MM.1S (cell line): ENCODE measurements at regions not wholly inside any gene's neighbourhood (a gene's known extent, or its start where the extent isn't known, plus 50 kb on each side); places are given as distances from the start of the nearest gene placed in this dataset.
A peak's percentile ranks its signal among the peaks of the same experiment; 100 is the strongest.

Experiments
- DNase-seq: peaks from one replicate; pipeline ENCODE4 v3.0.0-alpha.2; 2015
- H2AFZ ChIP-seq: fragments of 300-600 bp; sonication (generic); 2 replicates; pipeline ENCODE4 v1.6.0; 2016; ENCODE audit warnings: antibody characterized with exemption, low read length
- H3F3A ChIP-seq: fragments of 300-600 bp; sonication (generic); 2 replicates; pipeline ENCODE4 v1.6.1; 2016; ENCODE audit warnings: mild to moderate bottlenecking, antibody characterized with exemption, low read length, moderate library complexity, mixed read lengths; ENCODE audit not compliant: insufficient read depth
- H3K27ac ChIP-seq: fragments of 300-600 bp; sonication (generic); 2 replicates; pipeline ENCODE4 v1.5.1; 2016; ENCODE audit warnings: mild to moderate bottlenecking, low read length
- H3K27me3 ChIP-seq: fragments of 300-600 bp; sonication (generic); replicated peaks from 2 replicates; pipeline ENCODE4 v1.6.0; 2016; ENCODE audit warnings: low read length; ENCODE audit not compliant: insufficient read depth
- H3K36me3 ChIP-seq: fragments of 300-600 bp; sonication (generic); replicated peaks from 2 replicates; pipeline ENCODE4 v1.6.1; 2016; ENCODE audit warnings: mild to moderate bottlenecking, low read length, mixed read lengths; ENCODE audit not compliant: insufficient read depth
- H3K4me1 ChIP-seq: fragments of 300-600 bp; sonication (generic); 2 replicates; pipeline ENCODE4 v1.6.1; 2016; ENCODE audit warnings: low read length, mixed read lengths
- H3K4me2 ChIP-seq: fragments of 300-600 bp; sonication (generic); 2 replicates; pipeline ENCODE4 v1.6.0; 2016; ENCODE audit warnings: low read depth, low read length
- H3K4me3 ChIP-seq: fragments of 300-600 bp; sonication (generic); 2 replicates; pipeline ENCODE4 v1.5.1; 2016; ENCODE audit warnings: low read length, mixed read lengths
- H3K79me2 ChIP-seq: fragments of 300-600 bp; sonication (generic); 2 replicates; pipeline ENCODE4 v1.6.1; 2016; ENCODE audit warnings: mixed run types, low read length, mixed read lengths
- H3K9ac ChIP-seq: fragments of 300-600 bp; sonication (generic); 2 replicates; pipeline ENCODE4 v1.6.1; 2016; ENCODE audit warnings: low read length, mixed read lengths
- H3K9me2 ChIP-seq: fragments of 300-600 bp; sonication (generic); replicated peaks from 2 replicates; pipeline ENCODE4 v1.6.1; 2016; ENCODE audit warnings: mild to moderate bottlenecking, low read length, mixed read lengths; ENCODE audit not compliant: insufficient read depth
- H3K9me3 ChIP-seq: fragments of 300-600 bp; sonication (generic); replicated peaks from 2 replicates; pipeline ENCODE4 v1.6.1; 2016; ENCODE audit warnings: mild to moderate bottlenecking, low read length, mixed read lengths; ENCODE audit not compliant: insufficient read depth
- H4K20me1 ChIP-seq: fragments of 300-600 bp; sonication (generic); 2 replicates; pipeline ENCODE4 v1.6.1; 2016; ENCODE audit warnings: mild to moderate bottlenecking, low read length, moderate library complexity, mixed read lengths; ENCODE audit not compliant: insufficient read depth
- CTCF ChIP-seq: fragments of 300-600 bp; sonication (generic); IDR thresholded peaks from 2 replicates; pipeline ENCODE4 v1.5.1; 2016; ENCODE audit warnings: antibody characterized with exemption, low read length, mixed read lengths
- EZH2 ChIP-seq: fragments of 300-600 bp; sonication (generic); optimal IDR thresholded peaks from 2 replicates; pipeline ENCODE3; 2017; ENCODE audit warnings: low read depth, mild to moderate bottlenecking, antibody characterized with exemption, low read length, mixed read lengths
- EZH2phosphoT487 ChIP-seq: fragments of 300-600 bp; sonication (generic); IDR thresholded peaks from 2 replicates; pipeline ENCODE4 v1.6.1; 2018; ENCODE audit warnings: antibody characterized with exemption, low read length

GRCh38 chr4:60812811-60813210 lies 387.3 kb upstream of the ADGRL3 start:
- Histone ChIP-seq H3K4me1 (peaks cover 14% of the 10 kb centered on the region), H3K9me3 (no peaks in the 10 kb centered on the region), H3K4me3 (no peak overlapping the region), H3K27ac (peak overlapping the region; percentile 12; the same call in 1 of the 2 replicates), H3K36me3 (no peaks in the 10 kb centered on the region), H4K20me1 (no peaks in the 10 kb centered on the region), H3F3A (no peaks in the 10 kb centered on the region), H3K79me2 (no peaks in the 10 kb centered on the region), H3K9me2 (no peaks in the 10 kb centered on the region), H3K4me2 (peak overlapping the region; percentile 52; the same call in 1 of the 2 replicates), H2AFZ (no peak overlapping the region), H3K9ac (no peak overlapping the region), H3K27me3 (no peaks in the 10 kb centered on the region)
- TF ChIP-seq CTCF = no peak
- DNase-seq = peak; percentile 68

DNA sequence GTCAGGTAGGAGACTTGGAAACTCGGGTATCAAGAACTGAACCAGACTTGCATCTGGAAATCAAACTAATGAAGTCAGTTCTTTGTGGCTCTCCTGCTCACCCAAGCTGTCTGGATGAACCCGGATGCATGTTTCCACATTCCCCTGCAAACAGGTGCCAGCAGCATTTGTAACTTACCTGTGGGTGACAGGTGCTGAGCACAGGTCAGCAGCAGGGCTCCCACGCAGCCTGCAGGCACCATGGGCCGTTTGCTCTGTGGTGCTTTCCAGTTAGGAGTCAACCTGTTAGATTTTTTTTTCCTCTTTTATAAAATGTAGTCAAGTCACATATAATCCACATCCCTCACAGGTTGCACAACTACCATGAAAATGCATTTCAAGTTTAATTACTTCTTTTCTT lies 385.6 kb upstream of the ADGRL3 start:
- DNase-seq = no peak
- Histone ChIP-seq H3K27me3 (no peaks in the 10 kb centered on the region), H4K20me1 (no peaks in the 10 kb centered on the region), H3K79me2 (no peaks in the 10 kb centered on the region), H3K4me1 (peaks cover 14% of the 10 kb centered on the region), H3K9me2 (no peaks in the 10 kb centered on the region), H2AFZ (no peak overlapping the region), H3F3A (no peaks in the 10 kb centered on the region), H3K36me3 (no peaks in the 10 kb centered on the region), H3K9ac (no peak overlapping the region), H3K9me3 (no peaks in the 10 kb centered on the region), H3K27ac (no peak overlapping the region), H3K4me3 (no peak overlapping the region), H3K4me2 (no peak overlapping the region)
- TF ChIP-seq EZH2 = no peak
- TF ChIP-seq EZH2phosphoT487 = no peak
- TF ChIP-seq CTCF = no peak

DNA sequence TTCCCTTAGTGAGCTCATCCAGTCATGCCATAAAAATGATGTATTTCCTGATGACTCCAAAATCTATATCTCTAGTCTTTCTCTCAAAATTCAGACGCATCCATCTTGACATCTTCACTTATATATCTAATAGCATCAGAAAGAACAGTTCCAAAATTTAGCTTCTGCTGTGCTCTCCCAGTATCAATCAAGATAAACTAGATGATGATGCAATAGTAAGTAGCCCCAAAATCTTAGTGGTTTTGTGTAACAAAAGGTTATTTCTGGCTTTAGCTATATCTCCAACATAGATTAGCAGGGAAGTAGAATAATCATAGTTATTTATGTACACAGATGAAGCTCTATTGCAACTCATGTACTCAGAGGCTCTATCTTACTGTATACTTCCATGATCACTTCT lies 382.5 kb upstream of the ADGRL3 start:
- Histone ChIP-seq H3K27ac (no peak overlapping the region), H3K4me2 (no peak overlapping the region), H3F3A (no peaks in the 10 kb centered on the region), H3K9me2 (no peaks in the 10 kb centered on the region), H3K9ac (no peak overlapping the region), H3K9me3 (no peaks in the 10 kb centered on the region), H3K36me3 (no peaks in the 10 kb centered on the region), H3K4me3 (no peak overlapping the region), H4K20me1 (no peaks in the 10 kb centered on the region), H3K27me3 (no peaks in the 10 kb centered on the region), H3K79me2 (no peaks in the 10 kb centered on the region), H2AFZ (no peak overlapping the region), H3K4me1 (peaks cover 7% of the 10 kb centered on the region)
- TF ChIP-seq EZH2phosphoT487 (no peak), CTCF (no peak), EZH2 (no peak)
- DNase-seq = no peak
